ENCODE measurements at regions not wholly inside any gene's neighbourhood (a gene's known extent, or its start where the extent isn't known, plus 50 kb on each side); places are given as distances from the start of the nearest gene placed in this dataset.
"Not testable (repeated sequence)": the region's sequence is repeated elsewhere in the genome, so short reads cannot be mapped to it uniquely, and the experiment has no call there.

- no peak for DNase-seq
Measured at GRCh38 chr13:91053318-91054065, 294.0 kb upstream of the MIR17HG start.

GRCh38 chr13:91054902-91055301 lies 292.6 kb upstream of the MIR17HG start:
- DNase-seq: no peak

- DNase-seq: no peak
Measured at GRCh38 chr13:91056746-91057145, 290.7 kb upstream of the MIR17HG start.

GRCh38 chr13:91057507-91057906 lies 290.0 kb upstream of the MIR17HG start:
- not testable (repeated sequence) for DNase-seq

GRCh38 chr13:91058066-91058465 lies 289.4 kb upstream of the MIR17HG start:
- DNase-seq: no peak

- no peak for DNase-seq
Measured at GRCh38 chr13:91058919-91059318, 288.6 kb upstream of the MIR17HG start.

GRCh38 chr13:91066745-91067144 lies 280.7 kb upstream of the MIR17HG start:
- DNase-seq: no peak

- no peak for DNase-seq
Measured at GRCh38 chr13:91072486-91072885, 275.0 kb upstream of the MIR17HG start.

GRCh38 chr13:91074091-91074490 lies 273.4 kb upstream of the MIR17HG start:
- DNase-seq: no peak

GRCh38 chr13:91076830-91077229 lies 270.7 kb upstream of the MIR17HG start:
- DNase-seq: no peak

GRCh38 chr13:91078093-91078679 lies 269.3 kb upstream of the MIR17HG start:
- no peak for DNase-seq

- no peak for DNase-seq
Measured at GRCh38 chr13:91079176-91079575, 268.3 kb upstream of the MIR17HG start.

- DNase-seq: no peak
Measured at GRCh38 chr13:91085127-91085526, 262.4 kb upstream of the MIR17HG start.

- no peak for DNase-seq
Measured at GRCh38 chr13:91086936-91087716, 260.4 kb upstream of the MIR17HG start.

GRCh38 chr13:91097269-91097668 lies 250.2 kb upstream of the MIR17HG start:
- DNase-seq: no peak

GRCh38 chr13:91099877-91100276 lies 247.6 kb upstream of the MIR17HG start:
- DNase-seq: no peak

GRCh38 chr13:91100944-91101343 lies 246.5 kb upstream of the MIR17HG start:
- DNase-seq: no peak

- peak; percentile 16 for DNase-seq
Measured at GRCh38 chr13:91101381-91101780, 246.1 kb upstream of the MIR17HG start.

GRCh38 chr13:91105270-91105669 lies 242.2 kb upstream of the MIR17HG start:
- no peak for DNase-seq

GRCh38 chr13:91106565-91106964 lies 240.9 kb upstream of the MIR17HG start:
- no peak for DNase-seq

GRCh38 chr13:91108315-91108714 lies 239.2 kb upstream of the MIR17HG start:
- DNase-seq: no peak

- no peak for DNase-seq
Measured at GRCh38 chr13:91111476-91112200, 235.8 kb upstream of the MIR17HG start.

All from skin of body (tissue), 1 donor.